Tibial nerve (tissue), 4 donors: ENCODE measurements at regions not wholly inside any gene's neighbourhood (a gene's known extent, or its start where the extent isn't known, plus 50 kb on each side); places are given as distances from the start of the nearest gene placed in this dataset.
A peak's percentile ranks its signal among the peaks of the same experiment; 100 is the strongest.

Source experiments
- DNase-seq, 2 donors: peaks; one replicate each; pipeline ENCODE4 v3.0.0-alpha.2; 2019; ENCODE audit warnings: low spot score in 2 of 2
- H3K27ac ChIP-seq, 4 donors: fragments of 200-600 bp; sonication (generic) in 3 of 4; one replicate each; pipeline ENCODE4 v1.5.1; 2017 to 2019; ENCODE audit warnings: mild to moderate bottlenecking in 1 of 4
- H3K27me3 ChIP-seq, 2 donors: fragments of 200-600 bp; sonication (generic) in 1 of 2; one replicate each; pipeline versions ENCODE4 v1.5.1 to v1.6.0; 2017 to 2019
- H3K36me3 ChIP-seq, 3 donors: fragments of 200-600 bp; sonication (generic); one replicate each; pipeline ENCODE4 v1.5.1; 2018 to 2019
- H3K4me1 ChIP-seq, 4 donors: fragments of 200-600 bp; sonication (generic) in 3 of 4; one replicate each; pipeline ENCODE4 v1.5.1; 2017 to 2019
- H3K4me3 ChIP-seq, 4 donors: fragments of 200-600 bp; sonication (generic) in 3 of 4; one replicate each; pipeline ENCODE4 v1.5.1; 2017 to 2019; ENCODE audit warnings: mild to moderate bottlenecking in 1 of 4, moderate library complexity in 1 of 4
- H3K9me3 ChIP-seq, 4 donors: fragments of 200-600 bp; sonication (generic) in 3 of 4; one replicate each; pipeline ENCODE4 v1.5.1; 2017 to 2019
- CTCF ChIP-seq, 5 experiments: fragments of 200-600 bp in 3 of 5; fragments of 450-650 bp in 2 of 5; sonication (generic) in 3 of 5; IDR thresholded peaks; one replicate each; pipeline ENCODE4 v1.5.1; 2016 to 2019; ENCODE audit warnings: antibody characterized with exemption in 5 of 5, mild to moderate bottlenecking in 3 of 5, moderate library complexity in 2 of 5
- EP300 ChIP-seq, 2 donors: sonication (generic); formaldehyde crosslinking; IDR thresholded peaks; one replicate each; pipeline ENCODE4 v1.6.1; 2017; ENCODE audit warnings: antibody characterized with exemption in 2 of 2, mild to moderate bottlenecking in 1 of 2
- POLR2A ChIP-seq, 2 donors: fragments of 450-650 bp; IDR thresholded peaks; one replicate each; pipeline ENCODE4 v1.6.1; 2017; ENCODE audit warnings: antibody characterized with exemption in 2 of 2, mild to moderate bottlenecking in 2 of 2, moderate library complexity in 2 of 2
- WGBS, 2 donors: methylation state at CpG; one replicate each; pipeline ENCODE4 v1.1.5; 2018; 5-methylcytosine and 5-hydroxymethylcytosine counted together

DNA sequence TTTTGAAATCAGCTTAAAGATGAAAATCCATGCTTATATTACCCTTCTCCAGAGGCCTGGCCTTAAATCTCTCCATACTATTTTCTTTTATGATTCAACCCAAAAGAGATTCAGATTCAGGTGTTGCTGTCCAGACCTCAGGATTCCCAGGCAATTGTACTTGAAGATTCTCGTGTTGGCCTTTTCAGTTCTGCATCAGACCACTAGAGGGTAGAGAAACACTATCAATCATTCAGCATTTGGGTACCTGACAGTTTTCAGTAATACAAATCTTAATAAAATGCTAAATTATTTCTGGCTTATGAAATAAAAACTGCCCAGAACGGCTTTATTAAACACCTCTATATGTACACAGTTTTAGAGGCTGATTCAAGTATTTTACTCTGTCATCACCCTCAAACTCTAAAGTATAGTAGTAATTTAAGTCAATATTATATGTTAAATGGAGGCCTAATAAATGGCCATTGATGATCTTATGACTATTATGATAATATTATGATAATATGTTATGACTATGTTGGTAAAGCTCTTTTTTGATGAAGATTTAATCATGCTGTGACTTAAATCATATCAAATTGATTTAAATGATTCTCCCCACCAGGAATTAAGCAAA is 301.1 kb downstream of the DUSP6 start:
- H3K9me3 ChIP-seq, result no peaks in the 10 kb centered on the region
- peak in 1 of 2 donors; percentile 78 for DNase-seq

GRCh38 chr12:89047856-89048418 is 304.4 kb downstream of the DUSP6 start:
- TF ChIP-seq POLR2A (IDR thresholded peaks at IDR 0.05) (no peak), CTCF (IDR thresholded peaks at IDR 0.05) (no peak)

More for the DNA sequence above, 301.1 kb downstream of the DUSP6 start:
- TF ChIP-seq EP300 (IDR thresholded peaks at IDR 0.05), result no peak
- TF ChIP-seq CTCF (IDR thresholded peaks at IDR 0.05), result peak; percentile 83 to 90 (median 89)
- Histone ChIP-seq H3K4me3 (no peak overlapping the region), H3K27me3 (no peaks in the 10 kb centered on the region), H3K27ac (no peak overlapping the region), H3K4me1 (peaks cover 0 to 3% (median 0%) of the 10 kb centered on the region in 4 donors), H3K36me3 (no peaks in the 10 kb centered on the region)
- 0 to 2% methylated on average over 2 of the region's 2 CpGs for WGBS, 2 donors

GRCh38 chr12:89041078-89041477 is 311.2 kb downstream of the DUSP6 start:
- Histone ChIP-seq H3K27ac (no peak overlapping the region), H3K4me3 (no peak overlapping the region), H3K36me3 (no peaks in the 10 kb centered on the region), H3K27me3 (no peaks in the 10 kb centered on the region), H3K4me1 (no peaks in the 10 kb centered on the region), H3K9me3 (no peaks in the 10 kb centered on the region)
- whole genome bisulfite sequencing, 2 donors, result 85 to 90% methylated on average over 2 of the region's 2 CpGs
- no peak for DNase-seq
- TF ChIP-seq CTCF (IDR thresholded peaks at IDR 0.05) (no peak), EP300 (IDR thresholded peaks at IDR 0.05) (no peak), POLR2A (IDR thresholded peaks at IDR 0.05) (no peak)

More at GRCh38 chr12:89047856-89048418, 304.4 kb downstream of the DUSP6 start:
- 92 to 94% methylated on average over 2 of the region's 2 CpGs for WGBS, 2 donors
- Histone ChIP-seq H3K27me3 (no peaks in the 10 kb centered on the region), H3K4me3 (no peak overlapping the region), H3K4me1 (peaks cover 0 to 3% (median 0%) of the 10 kb centered on the region in 4 donors), H3K9me3 (no peaks in the 10 kb centered on the region), H3K27ac (no peak overlapping the region), H3K36me3 (no peaks in the 10 kb centered on the region)
- DNase-seq, result no peak

DNA sequence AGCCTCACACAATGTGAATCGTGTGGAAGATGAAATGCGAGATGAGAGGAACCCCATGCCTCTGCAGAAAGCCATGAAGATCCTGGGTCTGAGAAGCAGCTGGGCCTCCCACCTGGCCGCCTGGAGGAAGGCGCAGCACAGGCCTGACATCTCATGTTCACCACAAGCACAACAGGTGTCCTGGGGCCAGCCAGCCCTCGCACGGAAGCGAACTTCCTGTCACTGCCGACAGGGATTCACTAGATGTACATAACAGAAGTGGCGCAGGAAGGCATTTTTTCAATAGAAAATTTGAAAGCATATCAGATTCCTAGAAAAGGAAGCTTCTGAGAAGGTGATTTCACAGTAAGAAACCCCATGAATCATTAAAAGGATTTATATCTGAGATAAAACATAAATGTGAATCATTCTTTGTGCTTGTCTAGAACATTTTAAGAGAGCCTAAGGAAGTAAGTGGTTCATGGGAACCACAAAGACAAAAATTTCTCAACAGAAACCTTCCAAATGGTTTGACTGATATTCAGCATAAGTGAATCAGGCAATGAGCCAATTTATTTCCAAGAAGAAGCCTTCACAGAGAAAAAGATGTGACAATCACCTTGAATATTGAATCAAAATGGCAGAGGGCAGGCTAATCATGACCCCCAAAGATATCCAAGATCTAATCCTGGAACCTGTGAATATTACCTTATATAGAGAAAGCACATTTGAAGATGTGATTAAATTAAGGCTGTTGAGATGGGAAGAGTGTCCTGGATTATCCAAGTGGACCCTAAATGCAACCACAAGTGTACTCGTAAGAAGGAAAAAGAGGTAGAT is 311.9 kb downstream of the DUSP6 start:
- H3K27me3 ChIP-seq, result no peaks in the 10 kb centered on the region
- no peaks in the 10 kb centered on the region for H3K36me3 ChIP-seq
- DNase-seq, result no peak
- H3K27ac ChIP-seq, result no peak overlapping the region
- no peaks in the 10 kb centered on the region for H3K4me1 ChIP-seq
- WGBS, 2 donors, result 60 to 75% methylated on average over 10 of the region's 10 CpGs
- H3K4me3 ChIP-seq, result no peak overlapping the region
- no peaks in the 10 kb centered on the region for H3K9me3 ChIP-seq
- TF ChIP-seq EP300 (IDR thresholded peaks at IDR 0.05) (no peak), POLR2A (IDR thresholded peaks at IDR 0.05) (no peak), CTCF (IDR thresholded peaks at IDR 0.05) (no peak)
